OCI-LY1 (cell line): ENCODE measurements at regions not wholly inside any gene's neighbourhood (a gene's known extent, or its start where the extent isn't known, plus 50 kb on each side); places are given as distances from the start of the nearest gene placed in this dataset.

Experiments
- H2AFZ ChIP-seq: fragments of 200-600 bp; sonication (generic), shearing (Covaris generic); 2 replicates; pipeline ENCODE4 v1.6.0; 2014; ENCODE audit warnings: antibody characterized with exemption, mild to moderate bottlenecking, low read length
- H3F3A ChIP-seq: fragments of 200-600 bp; sonication (generic), shearing (Covaris generic); 2 replicates; pipeline ENCODE4 v1.6.0; 2014; ENCODE audit warnings: mild to moderate bottlenecking, antibody characterized with exemption, low read length, moderate library complexity; ENCODE audit not compliant: insufficient read depth
- H3K27ac ChIP-seq: fragments of 200-600 bp; sonication (generic); 2 replicates; pipeline ENCODE4 v1.5.1; 2014; ENCODE audit warnings: low read length, mixed run types, mild to moderate bottlenecking, low read depth; ENCODE audit not compliant: poor library complexity, severe bottlenecking
- H3K27me3 ChIP-seq: fragments of 200-600 bp; sonication (generic); 2 replicates; pipeline ENCODE4 v1.6.0; 2014; ENCODE audit warnings: antibody characterized with exemption, mild to moderate bottlenecking, low read length, moderate library complexity; ENCODE audit not compliant: insufficient read depth
- H3K36me3 ChIP-seq: fragments of 200-600 bp; sonication (generic); 2 replicates; pipeline ENCODE4 v1.6.1; 2014; ENCODE audit warnings: mild to moderate bottlenecking, antibody characterized with exemption, low read length, moderate library complexity, mixed read lengths; ENCODE audit not compliant: insufficient read depth
- H3K4me1 ChIP-seq: fragments of 200-600 bp; sonication (generic); 2 replicates; pipeline ENCODE4 v1.5.1; 2014; ENCODE audit warnings: mild to moderate bottlenecking, low read length, moderate library complexity; ENCODE audit not compliant: insufficient read depth, severe bottlenecking
- H3K4me2 ChIP-seq: fragments of 200-600 bp; sonication (generic), shearing (Covaris generic); 2 replicates; pipeline ENCODE4 v1.6.1; 2014; ENCODE audit warnings: low read length
- H3K4me3 ChIP-seq: fragments of 200-600 bp; sonication (generic); 2 replicates; pipeline ENCODE4 v1.5.1; 2014; ENCODE audit warnings: low read length, low read depth, mild to moderate bottlenecking, mixed read lengths; ENCODE audit not compliant: poor library complexity, severe bottlenecking
- H3K79me2 ChIP-seq: fragments of 200-600 bp; shearing (Covaris generic); 2 replicates; pipeline ENCODE4 v1.6.1; 2016; ENCODE audit warnings: mixed run types, low read length, mixed read lengths; ENCODE audit not compliant: insufficient read depth
- H3K9ac ChIP-seq: fragments of 200-600 bp; sonication (generic), shearing (Covaris generic); 2 replicates; pipeline ENCODE4 v1.6.1; 2014; ENCODE audit warnings: mild to moderate bottlenecking, low read length, mixed read lengths
- H3K9me2 ChIP-seq: fragments of 200-600 bp; sonication (generic), shearing (Covaris generic); 2 replicates; pipeline ENCODE4 v1.6.1; 2014; ENCODE audit warnings: low read depth, mild to moderate bottlenecking, low read length, mixed read lengths
- H3K9me3 ChIP-seq: fragments of 200-600 bp; shearing (Covaris generic); 2 replicates; pipeline ENCODE4 v1.6.1; 2014; ENCODE audit warnings: low read length, mixed read lengths
- H4K20me1 ChIP-seq: fragments of 200-600 bp; sonication (generic), shearing (Covaris generic); 2 replicates; pipeline ENCODE4 v1.6.0; 2016; ENCODE audit warnings: mild to moderate bottlenecking, low read length; ENCODE audit not compliant: insufficient read depth
- CTCF ChIP-seq: fragments of 200-600 bp; sonication (generic), shearing (Covaris generic); IDR thresholded peaks from 2 replicates; pipeline ENCODE4 v1.5.1; 2017; ENCODE audit warnings: mild to moderate bottlenecking, antibody characterized with exemption, low read length, moderate library complexity, mixed read lengths
- EZH2 ChIP-seq: fragments of 200-600 bp; sonication (generic), shearing (Covaris generic); IDR thresholded peaks from 2 replicates; pipeline ENCODE4 v1.8.0; 2017; ENCODE audit warnings: borderline replicate concordance, mixed run types, mild to moderate bottlenecking, antibody characterized with exemption, low read length, moderate library complexity, mixed read lengths

GRCh38 chr14:26761532-26761931 is 163.7 kb upstream of the NOVA1 start:
- H3K36me3 ChIP-seq: no peaks in the 10 kb centered on the region
- H3K9ac ChIP-seq: no peak overlapping the region
- H2AFZ ChIP-seq: no peak overlapping the region
- H3K9me2 ChIP-seq: no peaks in the 10 kb centered on the region
- TF ChIP-seq CTCF (no peak), EZH2 (no peak)
- H3K9me3 ChIP-seq: no peaks in the 10 kb centered on the region
- no peak overlapping the region for H3K4me2 ChIP-seq
- no peak overlapping the region for H3K4me3 ChIP-seq
- H3K27me3 ChIP-seq: no peaks in the 10 kb centered on the region
- no peaks in the 10 kb centered on the region for H4K20me1 ChIP-seq
- H3K79me2 ChIP-seq: no peaks in the 10 kb centered on the region
- H3K4me1 ChIP-seq: no peaks in the 10 kb centered on the region
- no peaks in the 10 kb centered on the region for H3F3A ChIP-seq
- no peak overlapping the region for H3K27ac ChIP-seq

- no peak overlapping the region for H3K27ac ChIP-seq
- no peaks in the 10 kb centered on the region for H3K27me3 ChIP-seq
- no peaks in the 10 kb centered on the region for H3K79me2 ChIP-seq
- H3K36me3 ChIP-seq: no peaks in the 10 kb centered on the region
- no peak for TF ChIP-seq EZH2
- H4K20me1 ChIP-seq: no peaks in the 10 kb centered on the region
- H3K9me2 ChIP-seq: no peaks in the 10 kb centered on the region
- H3K4me2 ChIP-seq: no peak overlapping the region
- H2AFZ ChIP-seq: no peak overlapping the region
- H3K9me3 ChIP-seq: no peaks in the 10 kb centered on the region
- H3K9ac ChIP-seq: no peak overlapping the region
- no peaks in the 10 kb centered on the region for H3K4me1 ChIP-seq
- H3F3A ChIP-seq: no peaks in the 10 kb centered on the region
- H3K4me3 ChIP-seq: no peak overlapping the region
These were observed 167.5 kb upstream of the NOVA1 start for GRCh38 chr14:26765301-26765700.

GRCh38 chr14:26765768-26766520 is 168.1 kb upstream of the NOVA1 start:
- H3K9ac ChIP-seq: no peak overlapping the region
- no peaks in the 10 kb centered on the region for H3K79me2 ChIP-seq
- H3K4me3 ChIP-seq: no peak overlapping the region
- H3K36me3 ChIP-seq: no peaks in the 10 kb centered on the region
- no peaks in the 10 kb centered on the region for H3K9me2 ChIP-seq
- H2AFZ ChIP-seq: no peak overlapping the region
- H3K4me2 ChIP-seq: no peak overlapping the region
- H3K9me3 ChIP-seq: no peaks in the 10 kb centered on the region
- TF ChIP-seq EZH2 (no peak), CTCF (no peak)
- no peaks in the 10 kb centered on the region for H4K20me1 ChIP-seq
- H3K27me3 ChIP-seq: no peaks in the 10 kb centered on the region
- H3K27ac ChIP-seq: no peak overlapping the region
- H3K4me1 ChIP-seq: no peaks in the 10 kb centered on the region
- H3F3A ChIP-seq: no peaks in the 10 kb centered on the region

GRCh38 chr14:26766726-26767125 is 168.9 kb upstream of the NOVA1 start:
- Histone ChIP-seq H3K27me3 (no peaks in the 10 kb centered on the region), H3K36me3 (no peaks in the 10 kb centered on the region), H3K4me3 (no peak overlapping the region), H2AFZ (no peak overlapping the region), H3K9me2 (no peaks in the 10 kb centered on the region), H3K27ac (no peak overlapping the region), H3K79me2 (no peaks in the 10 kb centered on the region), H3K4me2 (no peak overlapping the region), H3K4me1 (no peaks in the 10 kb centered on the region), H3K9ac (no peak overlapping the region), H3K9me3 (no peaks in the 10 kb centered on the region), H3F3A (no peaks in the 10 kb centered on the region), H4K20me1 (no peaks in the 10 kb centered on the region)
- no peak for TF ChIP-seq CTCF
- TF ChIP-seq EZH2: no peak
